ENCODE measurements at regions not wholly inside any gene's neighbourhood (a gene's known extent, or its start where the extent isn't known, plus 50 kb on each side); places are given as distances from the start of the nearest gene placed in this dataset.

DNA sequence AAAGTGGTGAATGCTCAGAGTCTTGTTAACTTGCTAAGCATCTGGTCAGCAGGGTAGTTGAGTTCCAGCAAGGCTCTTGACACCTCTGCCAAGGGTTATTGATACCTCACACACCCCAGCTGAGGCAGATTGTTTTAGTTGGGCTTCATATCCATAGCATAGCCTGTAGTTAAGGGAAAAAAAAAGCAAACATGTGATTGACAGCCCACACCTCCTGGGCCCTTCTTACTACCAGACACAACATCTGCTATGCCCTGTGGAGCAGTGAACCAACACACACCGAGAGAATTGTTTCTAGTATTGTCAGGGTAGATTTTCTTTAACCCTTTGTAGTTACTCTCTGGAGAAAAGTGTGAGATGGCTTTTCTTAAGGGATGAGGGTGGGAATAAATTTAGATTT is 697.0 kb upstream of the POU3F2 start:
- no peak for DNase-seq (ENCODE audit: low read depth, low spot score)
- TF ChIP-seq, protein P1, sequence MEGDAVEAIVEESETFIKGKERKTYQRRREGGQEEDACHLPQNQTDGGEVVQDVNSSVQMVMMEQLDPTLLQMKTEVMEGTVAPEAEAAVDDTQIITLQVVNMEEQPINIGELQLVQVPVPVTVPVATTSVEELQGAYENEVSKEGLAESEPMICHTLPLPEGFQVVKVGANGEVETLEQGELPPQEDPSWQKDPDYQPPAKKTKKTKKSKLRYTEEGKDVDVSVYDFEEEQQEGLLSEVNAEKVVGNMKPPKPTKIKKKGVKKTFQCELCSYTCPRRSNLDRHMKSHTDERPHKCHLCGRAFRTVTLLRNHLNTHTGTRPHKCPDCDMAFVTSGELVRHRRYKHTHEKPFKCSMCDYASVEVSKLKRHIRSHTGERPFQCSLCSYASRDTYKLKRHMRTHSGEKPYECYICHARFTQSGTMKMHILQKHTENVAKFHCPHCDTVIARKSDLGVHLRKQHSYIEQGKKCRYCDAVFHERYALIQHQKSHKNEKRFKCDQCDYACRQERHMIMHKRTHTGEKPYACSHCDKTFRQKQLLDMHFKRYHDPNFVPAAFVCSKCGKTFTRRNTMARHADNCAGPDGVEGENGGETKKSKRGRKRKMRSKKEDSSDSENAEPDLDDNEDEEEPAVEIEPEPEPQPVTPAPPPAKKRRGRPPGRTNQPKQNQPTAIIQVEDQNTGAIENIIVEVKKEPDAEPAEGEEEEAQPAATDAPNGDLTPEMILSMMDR (IDR thresholded peaks at IDR 0.05; ENCODE audit: insufficient read depth, low read length, missing control alignments): no peak
- CTCF ChIA-PET: no interaction called here
- POLR2A ChIA-PET: no interaction called here
- no peak overlapping the region for H3K4me3 ChIP-seq (ENCODE audit: low read depth, low read length)

DNA sequence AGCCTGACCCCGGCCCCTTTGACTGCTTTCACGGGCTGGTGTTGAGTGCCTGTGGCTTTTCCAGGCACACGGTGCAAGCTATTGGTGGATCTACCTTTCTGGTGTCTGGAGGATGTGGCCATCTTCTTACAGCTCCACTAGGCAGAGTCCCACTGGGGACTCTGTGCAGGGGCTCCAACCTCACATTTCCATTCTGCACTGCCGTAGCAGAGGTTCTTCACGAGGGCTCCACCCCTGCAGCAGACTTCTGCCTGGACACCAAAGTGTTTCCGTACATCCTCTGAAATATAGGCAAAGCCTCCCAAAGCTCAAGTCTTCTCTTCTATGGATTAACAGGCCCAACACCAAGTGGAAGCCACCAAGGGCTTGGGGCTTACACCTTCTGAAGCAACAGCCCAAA is 691.5 kb upstream of the POU3F2 start:
- CTCF ChIA-PET: no interaction called here

DNA sequence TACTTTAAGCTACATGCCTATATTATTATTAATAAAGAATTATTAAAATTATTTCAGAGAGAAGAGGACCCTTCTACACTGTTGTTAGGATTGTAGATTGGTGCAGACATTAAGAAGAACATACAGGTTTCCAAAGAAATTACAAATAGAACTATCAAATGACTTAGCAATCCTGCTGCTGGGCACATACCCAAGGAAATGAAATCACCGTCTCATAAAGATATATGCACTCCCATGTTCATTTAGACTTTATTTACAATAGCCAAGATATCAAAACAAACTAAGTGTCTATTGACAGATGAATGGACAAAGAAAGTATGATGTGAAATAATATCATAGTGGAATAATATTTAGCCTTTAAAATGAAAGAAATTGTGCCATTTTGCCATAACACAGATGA is 687.7 kb upstream of the POU3F2 start:
- DNase-seq (ENCODE audit: low read depth, low spot score): no peak
- TF ChIP-seq, protein P1 (IDR thresholded peaks at IDR 0.05; ENCODE audit: insufficient read depth, low read length, missing control alignments): no peak
- ChIA-PET CTCF (no interaction called here), POLR2A (no interaction called here)
- no peak overlapping the region for H3K4me3 ChIP-seq (ENCODE audit: low read depth, low read length)

More for the DNA sequence above, 691.5 kb upstream of the POU3F2 start:
- TF ChIP-seq, protein P1 (IDR thresholded peaks at IDR 0.05; ENCODE audit: insufficient read depth, low read length, missing control alignments): no peak
- no peak overlapping the region for H3K4me3 ChIP-seq (ENCODE audit: low read depth, low read length)
- no peak for DNase-seq (ENCODE audit: low read depth, low spot score)
- POLR2A ChIA-PET: no interaction called here

DNA sequence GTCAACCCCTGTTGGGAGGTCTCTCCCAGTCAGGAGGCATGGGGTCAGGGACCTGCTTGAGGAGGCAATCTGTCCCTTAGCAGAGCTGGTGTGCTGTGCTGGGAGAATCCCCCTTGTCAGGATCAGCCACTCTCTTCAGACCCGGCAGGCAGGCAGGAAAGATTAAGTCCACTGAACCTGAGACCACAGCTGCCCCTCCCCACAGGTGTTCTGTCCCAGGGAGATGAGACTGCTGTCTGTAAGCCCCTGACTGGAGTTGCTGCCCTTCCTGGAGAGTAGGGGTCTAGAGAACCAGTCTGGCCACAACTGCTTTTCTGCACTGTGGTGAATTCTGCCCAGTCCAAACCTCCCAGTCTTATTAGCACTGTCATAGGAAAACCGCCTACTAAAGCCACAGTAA is 677.8 kb upstream of the POU3F2 start:
- no peak overlapping the region for H3K4me3 ChIP-seq (ENCODE audit: low read depth, low read length)
- CTCF ChIA-PET: no interaction called here
- no peak for DNase-seq (ENCODE audit: low read depth, low spot score)
- POLR2A ChIA-PET: no interaction called here
- TF ChIP-seq, protein P1 (IDR thresholded peaks at IDR 0.05; ENCODE audit: insufficient read depth, low read length, missing control alignments): no peak

DNA sequence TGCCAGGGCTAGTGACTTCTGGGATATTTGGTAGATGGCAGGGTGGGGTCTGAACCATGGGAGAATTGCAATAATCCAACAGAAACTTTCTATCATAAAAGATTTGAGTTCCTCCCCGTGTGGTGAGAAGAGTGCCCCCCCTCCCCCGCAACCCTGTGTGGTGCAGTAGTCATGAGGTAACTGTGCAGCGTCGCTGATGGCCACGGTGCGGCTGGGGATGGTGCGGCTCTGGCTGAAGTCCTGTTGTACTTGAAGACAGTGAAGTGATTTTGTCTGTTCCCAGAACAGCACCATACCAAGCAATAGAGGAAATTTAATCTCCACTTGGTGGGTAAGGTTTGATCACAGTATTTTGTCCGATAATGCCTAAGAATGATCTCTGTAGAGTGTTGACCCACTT is 654.8 kb upstream of the POU3F2 start:
- H3K4me3 ChIP-seq (ENCODE audit: low read depth, low read length): no peak overlapping the region
- TF ChIP-seq, protein P1 (IDR thresholded peaks at IDR 0.05; ENCODE audit: insufficient read depth, low read length, missing control alignments): no peak
- ChIA-PET CTCF (no interaction called here), POLR2A (no interaction called here)
- DNase-seq (ENCODE audit: low read depth, low spot score): no peak

DNA sequence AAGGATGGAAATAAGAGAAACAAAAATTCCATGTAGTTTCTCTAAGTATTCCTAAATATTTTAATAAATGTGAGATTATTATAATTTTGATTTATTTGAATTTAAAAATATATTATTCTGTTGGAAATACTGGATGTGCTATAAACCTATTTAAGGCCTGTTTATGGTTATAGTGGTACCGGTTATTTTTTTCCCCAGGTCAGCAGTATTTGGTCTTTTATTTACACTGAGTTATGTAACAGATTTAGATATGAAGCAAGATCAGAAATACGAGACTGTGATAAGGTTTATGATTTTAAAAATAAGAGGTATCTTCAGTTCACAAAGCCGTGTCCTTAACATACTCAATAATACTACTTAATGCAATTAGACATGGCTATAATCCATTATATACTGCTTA is 634.3 kb upstream of the POU3F2 start:
- CTCF ChIA-PET: no interaction called here
- POLR2A ChIA-PET: no interaction called here
- DNase-seq (ENCODE audit: low read depth, low spot score): no peak
- no peak overlapping the region for H3K4me3 ChIP-seq (ENCODE audit: low read depth, low read length)
- TF ChIP-seq, protein P1 (IDR thresholded peaks at IDR 0.05; ENCODE audit: insufficient read depth, low read length, missing control alignments): no peak
